IMR-90 (cell line): ENCODE measurements at regions not wholly inside any gene's neighbourhood (a gene's known extent, or its start where the extent isn't known, plus 50 kb on each side); places are given as distances from the start of the nearest gene placed in this dataset.

Experiments used
- ATAC-seq: fragments of 200-7000 bp; cut with Tn5 transposase; 2 replicates; pipeline ENCODE4 v1.9.1; 2020; ENCODE audit warnings: low read depth, mild to moderate bottlenecking, moderate library complexity
- BruUV-seq: library from RNA; stranded (reverse); fragments of 400-500 nt; replicated peaks from 2 replicates; lab custom pipeline; 2021; lab: Mats Ljungman, UMichigan
- CTCF ChIA-PET: fragments of 300-600 bp; formaldehyde crosslinking; extraction: SDS; loops from one replicate; lab custom pipeline; 2021; ENCODE audit warnings: antibody characterized with exemption; lab: Yijun Ruan, JAX
- POLR2A ChIA-PET: fragments of 300-600 bp; sonication (Branson Sonifier 250); formaldehyde crosslinking; loops from one replicate; lab custom pipeline; 2022; ENCODE audit warnings: antibody characterized with exemption; ENCODE audit not compliant: unreplicated experiment; lab: Charles Lee
- DNase-seq: peaks from one replicate; pipeline ENCODE4 v3.0.0; 2013
- H2AFZ ChIP-seq: replicated peaks from 2 replicates; pipeline ENCODE3; 2013; ENCODE audit warnings: low read length, mild to moderate bottlenecking; ENCODE audit not compliant: poor library complexity
- H2AK5ac ChIP-seq: 2 replicates; pipeline ENCODE4 v1.6.1; 2013; ENCODE audit warnings: low read depth, low read length, inconsistent platforms
- H2AK9ac ChIP-seq: replicated peaks from 2 replicates; pipeline ENCODE3; 2013; ENCODE audit warnings: mild to moderate bottlenecking, low read depth, low read length, moderate library complexity; ENCODE audit not compliant: poor library complexity
- H2BK120ac ChIP-seq: 2 replicates; pipeline ENCODE4 v1.6.1; 2013; ENCODE audit warnings: low read depth, low read length, inconsistent platforms
- H2BK15ac ChIP-seq: 3 replicates; pipeline ENCODE4 v1.6.1; 2013; ENCODE audit warnings: low read depth, low read length, inconsistent platforms
- H2BK20ac ChIP-seq: 2 replicates; pipeline ENCODE4 v1.6.1; 2013; ENCODE audit warnings: low read depth, mild to moderate bottlenecking, inconsistent platforms, low read length, moderate library complexity
- H2BK5ac ChIP-seq: 2 replicates; pipeline ENCODE4 v1.6.1; 2013; ENCODE audit warnings: mild to moderate bottlenecking, low read depth, low read length, inconsistent platforms; ENCODE audit not compliant: poor library complexity, severe bottlenecking
- H3K14ac ChIP-seq: replicated peaks from 2 replicates; pipeline ENCODE4 v1.6.1; 2013; ENCODE audit warnings: low read depth, low read length, inconsistent platforms
- H3K18ac ChIP-seq: 2 replicates; pipeline ENCODE4 v1.6.1; 2013; ENCODE audit warnings: low read depth, low read length, control low read depth
- H3K23ac ChIP-seq: 2 replicates; pipeline ENCODE4 v1.6.1; 2013; ENCODE audit warnings: low read depth, low read length, inconsistent platforms
- H3K27ac ChIP-seq: 2 replicates; pipeline ENCODE4 v1.5.1; 2013; ENCODE audit warnings: mild to moderate bottlenecking, control low read depth, low read length; ENCODE audit not compliant: insufficient read depth
- H3K27me3 ChIP-seq: 2 replicates; pipeline ENCODE4 v1.6.1; 2013; ENCODE audit warnings: low read length; ENCODE audit not compliant: control insufficient read depth, insufficient read depth
- H3K36me3 ChIP-seq: 2 replicates; pipeline ENCODE4 v1.6.1; 2013; ENCODE audit warnings: low read length, mixed read lengths; ENCODE audit not compliant: control insufficient read depth, insufficient read depth
- H3K4ac ChIP-seq: 2 replicates; pipeline ENCODE4 v1.6.1; 2013; ENCODE audit warnings: low read depth, low read length, inconsistent platforms
- H3K4me1 ChIP-seq: 2 replicates; pipeline ENCODE4 v1.6.1; 2013; ENCODE audit warnings: low read length, mixed read lengths; ENCODE audit not compliant: control insufficient read depth, insufficient read depth
- H3K4me2 ChIP-seq: 2 replicates; pipeline ENCODE4 v1.6.1; 2013; ENCODE audit warnings: low read depth, mild to moderate bottlenecking, control low read depth, low read length, moderate library complexity
- H3K4me3 ChIP-seq: 2 replicates; pipeline ENCODE4 v1.5.1; 2013; ENCODE audit warnings: low read depth, mild to moderate bottlenecking, control low read depth, low read length, moderate library complexity; ENCODE audit not compliant: insufficient read depth
- H3K56ac ChIP-seq: 2 replicates; pipeline ENCODE4 v1.6.1; 2013; ENCODE audit warnings: low read length, inconsistent platforms; ENCODE audit not compliant: insufficient read depth; ENCODE audit errors: extremely low read depth
- H3K79me1 ChIP-seq, 2 experiments: 2 replicates each; pipeline ENCODE4 v1.6.1; 2013; ENCODE audit warnings: low read length in 2 of 2, inconsistent platforms in 1 of 2, low read depth in 1 of 2
- H3K9ac ChIP-seq: 2 replicates; pipeline ENCODE4 v1.6.1; 2013; ENCODE audit warnings: low read depth, low read length, control low read depth
- H3K9me1 ChIP-seq: 2 replicates; pipeline ENCODE4 v1.6.1; 2013; ENCODE audit warnings: low read length, inconsistent platforms; ENCODE audit not compliant: insufficient read depth
- H3K9me3 ChIP-seq: 2 replicates; pipeline ENCODE4 v1.6.1; 2013; ENCODE audit warnings: low read length; ENCODE audit not compliant: control insufficient read depth, insufficient read depth
- H4K20me1 ChIP-seq: 2 replicates; pipeline ENCODE4 v1.6.1; 2013; ENCODE audit warnings: low read length, inconsistent platforms; ENCODE audit not compliant: insufficient read depth
- H4K5ac ChIP-seq: 2 replicates; pipeline ENCODE4 v1.6.1; 2013; ENCODE audit warnings: mild to moderate bottlenecking, low read depth, low read length, control low read depth
- H4K8ac ChIP-seq, 2 experiments: 2 replicates each; pipeline ENCODE4 v1.6.1; 2013; ENCODE audit warnings: low read depth in 2 of 2, low read length in 2 of 2, control low read depth in 1 of 2, inconsistent platforms in 1 of 2
- H4K91ac ChIP-seq: 2 replicates; pipeline ENCODE4 v1.6.1; 2013; ENCODE audit warnings: low read depth, low read length, inconsistent platforms; ENCODE audit not compliant: insufficient read depth
- RCOR1 ChIP-seq: IDR thresholded peaks from 2 replicates; pipeline ENCODE4 v1.6.1; 2012; ENCODE audit warnings: mild to moderate bottlenecking, low read length, improper control_type of control experiment; ENCODE audit not compliant: insufficient replicate concordance
- WGBS, 2 experiments: methylation state at CpG; one replicate each; pipeline versions ENCODE4 v1.1.5 to v1.1.7; 2013; ENCODE audit warnings: missing lambda C conversion rate in 2 of 2; ENCODE audit not compliant: insufficient read length in 1 of 2; ENCODE audit errors: extremely low coverage in 2 of 2; 5-methylcytosine and 5-hydroxymethylcytosine counted together
- dilution Hi-C: fragments of 300-500 bp; cut with HindIII; formaldehyde crosslinking; loops from one replicate; pipeline ENCODE4 v1.14.3; 2018; ENCODE audit warnings: low sequenced_read_pairs; ENCODE audit not compliant: unreplicated experiment
- in situ Hi-C: fragments of 300-500 bp; cut with MboI; formaldehyde crosslinking; loops from 3 replicates; pipeline ENCODE4 v1.14.3; 2019; ENCODE audit warnings: low sequenced_read_pairs, inconsistent platforms, mixed read lengths
- intact Hi-C: fragments of 100-400 bp; cut with micrococcal nuclease; formaldehyde crosslinking; loops from 2 replicates; pipeline ENCODE4 v1.10.0; 2022

- H3K9ac ChIP-seq = no peak overlapping the region
- no peak overlapping the region for H4K5ac ChIP-seq
- no peak overlapping the region for H3K4me2 ChIP-seq
- no peak overlapping the region for H4K8ac ChIP-seq
- no peaks in the 10 kb centered on the region for H3K27me3 ChIP-seq
- dilution Hi-C loops = no loop called here
- no peak overlapping the region for H3K14ac ChIP-seq
- H2AK9ac ChIP-seq = no peak overlapping the region
- no peak for TF ChIP-seq RCOR1
- no peak overlapping the region for H3K27ac ChIP-seq
- H4K20me1 ChIP-seq = no peaks in the 10 kb centered on the region
- no peaks in the 10 kb centered on the region for H3K36me3 ChIP-seq
- no peaks in the 10 kb centered on the region for H3K9me1 ChIP-seq
- no peak overlapping the region for H3K4ac ChIP-seq
- H3K79me1 ChIP-seq = no peaks in the 10 kb centered on the region
- no CpG with 5 or more reads among the region's 8 CpGs for WGBS, 2 experiments
- no TSS peak for BruUV-seq
- peaks cover 11% of the 10 kb centered on the region for H3K9me3 ChIP-seq
- no peak overlapping the region for H3K56ac ChIP-seq
- no peak overlapping the region for H2BK120ac ChIP-seq
- H2AK5ac ChIP-seq = no peak overlapping the region
- in situ Hi-C loops = no loop called here
- ChIA-PET CTCF (interaction anchor here (0.7 kb wide), 1 partner anchor 1175 kb away, joined by 3 read pairs; no protein-coding TSS in a partner anchor), POLR2A (no interaction called here)
- H3K18ac ChIP-seq = no peak overlapping the region
- H3K4me1 ChIP-seq = no peaks in the 10 kb centered on the region
- no peak overlapping the region for H2BK15ac ChIP-seq
- H3K4me3 ChIP-seq = no peak overlapping the region
- no peak for DNase-seq
- no peak overlapping the region for H2BK5ac ChIP-seq
- H2AFZ ChIP-seq = no peak overlapping the region
- H3K23ac ChIP-seq = no peak overlapping the region
- intact Hi-C loops = no loop called here
- H4K91ac ChIP-seq = no peak overlapping the region
- no peak overlapping the region for H2BK20ac ChIP-seq
- no peak for ATAC-seq
These were observed 81.4 kb upstream of the SEZ6L start for GRCh38 chr22:26087816-26088215.
